ENCODE measurements at regions not wholly inside any gene's neighbourhood (a gene's known extent, or its start where the extent isn't known, plus 50 kb on each side); places are given as distances from the start of the nearest gene placed in this dataset.

DNA sequence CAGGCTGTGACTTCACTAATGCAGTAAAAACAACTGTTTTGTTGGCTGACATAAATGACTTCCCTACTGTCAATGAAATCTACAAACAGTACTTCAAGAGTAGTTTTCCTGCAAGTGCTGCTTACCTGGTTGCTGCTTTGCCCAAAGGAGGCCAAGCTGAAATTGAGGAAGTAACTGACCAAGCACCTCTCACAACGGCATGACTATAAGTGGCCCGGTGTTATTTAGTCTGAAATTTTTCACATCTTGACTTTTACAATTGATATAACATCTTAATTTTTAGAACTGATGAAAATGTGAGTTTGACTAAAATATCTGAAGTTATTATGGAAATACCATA lies 274.9 kb upstream of the NR5A2 start:
- no peak for TF ChIP-seq POLR2AphosphoS5 (IDR thresholded peaks at IDR 0.05; ENCODE audit: low read depth, low read length)
- TF ChIP-seq TAF1 (IDR thresholded peaks at IDR 0.05; ENCODE audit: borderline replicate concordance, insufficient read depth, low read length), result no peak
- no peak for TF ChIP-seq FOXP2 (optimal IDR thresholded peaks at IDR 0.05; ENCODE audit: borderline replicate concordance, extremely low read depth, extremely low read length, insufficient read depth)
- TF ChIP-seq, protein P1, sequence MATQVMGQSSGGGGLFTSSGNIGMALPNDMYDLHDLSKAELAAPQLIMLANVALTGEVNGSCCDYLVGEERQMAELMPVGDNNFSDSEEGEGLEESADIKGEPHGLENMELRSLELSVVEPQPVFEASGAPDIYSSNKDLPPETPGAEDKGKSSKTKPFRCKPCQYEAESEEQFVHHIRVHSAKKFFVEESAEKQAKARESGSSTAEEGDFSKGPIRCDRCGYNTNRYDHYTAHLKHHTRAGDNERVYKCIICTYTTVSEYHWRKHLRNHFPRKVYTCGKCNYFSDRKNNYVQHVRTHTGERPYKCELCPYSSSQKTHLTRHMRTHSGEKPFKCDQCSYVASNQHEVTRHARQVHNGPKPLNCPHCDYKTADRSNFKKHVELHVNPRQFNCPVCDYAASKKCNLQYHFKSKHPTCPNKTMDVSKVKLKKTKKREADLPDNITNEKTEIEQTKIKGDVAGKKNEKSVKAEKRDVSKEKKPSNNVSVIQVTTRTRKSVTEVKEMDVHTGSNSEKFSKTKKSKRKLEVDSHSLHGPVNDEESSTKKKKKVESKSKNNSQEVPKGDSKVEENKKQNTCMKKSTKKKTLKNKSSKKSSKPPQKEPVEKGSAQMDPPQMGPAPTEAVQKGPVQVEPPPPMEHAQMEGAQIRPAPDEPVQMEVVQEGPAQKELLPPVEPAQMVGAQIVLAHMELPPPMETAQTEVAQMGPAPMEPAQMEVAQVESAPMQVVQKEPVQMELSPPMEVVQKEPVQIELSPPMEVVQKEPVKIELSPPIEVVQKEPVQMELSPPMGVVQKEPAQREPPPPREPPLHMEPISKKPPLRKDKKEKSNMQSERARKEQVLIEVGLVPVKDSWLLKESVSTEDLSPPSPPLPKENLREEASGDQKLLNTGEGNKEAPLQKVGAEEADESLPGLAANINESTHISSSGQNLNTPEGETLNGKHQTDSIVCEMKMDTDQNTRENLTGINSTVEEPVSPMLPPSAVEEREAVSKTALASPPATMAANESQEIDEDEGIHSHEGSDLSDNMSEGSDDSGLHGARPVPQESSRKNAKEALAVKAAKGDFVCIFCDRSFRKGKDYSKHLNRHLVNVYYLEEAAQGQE (IDR thresholded peaks at IDR 0.05; ENCODE audit: insufficient read depth in 1 of 2, low read depth in 2 of 2, low read length in 2 of 2), result no peak
- no peak for TF ChIP-seq SIN3A (IDR thresholded peaks at IDR 0.05; ENCODE audit: borderline replicate concordance, insufficient read depth, low read length)

DNA sequence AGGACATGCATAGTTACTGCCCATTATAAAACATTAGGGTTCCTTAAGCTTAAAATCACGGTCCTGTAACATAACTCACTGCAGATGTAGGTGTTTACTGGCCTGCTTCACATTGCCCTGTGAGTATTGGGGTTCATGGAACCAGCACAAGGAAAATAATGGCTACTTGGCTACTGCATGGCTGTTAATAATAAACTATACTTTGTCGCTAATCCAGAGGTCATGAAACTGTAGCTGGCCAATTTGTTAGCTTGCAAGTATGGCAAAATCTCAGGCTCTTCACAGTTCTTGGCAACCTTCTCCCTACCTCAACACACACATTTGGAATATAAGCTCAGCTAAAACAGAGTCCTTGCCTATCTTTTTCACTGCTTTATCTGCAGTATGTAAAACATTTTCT lies 274.0 kb upstream of the NR5A2 start:
- TF ChIP-seq SIN3A (IDR thresholded peaks at IDR 0.05; ENCODE audit: borderline replicate concordance, insufficient read depth, low read length) (no peak), TAF1 (IDR thresholded peaks at IDR 0.05; ENCODE audit: borderline replicate concordance, insufficient read depth, low read length) (no peak), FOXP2 (optimal IDR thresholded peaks at IDR 0.05; ENCODE audit: borderline replicate concordance, extremely low read depth, extremely low read length, insufficient read depth) (no peak)

DNA sequence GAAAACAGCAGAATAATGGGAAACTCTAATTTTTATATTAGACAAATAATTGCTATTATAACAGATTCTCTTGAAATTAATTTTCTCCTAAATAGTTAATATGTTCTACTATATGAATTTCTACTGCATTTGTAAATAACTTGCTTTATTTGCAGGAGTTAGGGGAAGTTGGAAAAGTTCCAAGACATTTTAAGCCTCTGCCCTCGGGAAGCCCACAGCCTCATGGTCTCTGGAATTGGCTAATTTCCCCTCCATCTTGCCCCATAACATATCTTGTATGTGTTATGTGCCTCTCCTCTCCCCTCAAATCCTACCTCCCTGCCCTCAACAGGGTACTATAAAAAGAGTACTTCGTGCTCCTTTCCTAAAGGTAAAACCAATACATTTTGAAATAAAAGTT lies 271.4 kb upstream of the NR5A2 start:
- TF ChIP-seq, protein P1 (IDR thresholded peaks at IDR 0.05; ENCODE audit: insufficient read depth in 1 of 2, low read depth in 2 of 2, low read length in 2 of 2), result no peak
- no peak for TF ChIP-seq POLR2AphosphoS5 (IDR thresholded peaks at IDR 0.05; ENCODE audit: low read depth, low read length)
- no peak for TF ChIP-seq TAF1 (IDR thresholded peaks at IDR 0.05; ENCODE audit: borderline replicate concordance, insufficient read depth, low read length)
- no peak for TF ChIP-seq SIN3A (IDR thresholded peaks at IDR 0.05; ENCODE audit: borderline replicate concordance, insufficient read depth, low read length)
- no peak for TF ChIP-seq FOXP2 (optimal IDR thresholded peaks at IDR 0.05; ENCODE audit: borderline replicate concordance, extremely low read depth, extremely low read length, insufficient read depth)

DNA sequence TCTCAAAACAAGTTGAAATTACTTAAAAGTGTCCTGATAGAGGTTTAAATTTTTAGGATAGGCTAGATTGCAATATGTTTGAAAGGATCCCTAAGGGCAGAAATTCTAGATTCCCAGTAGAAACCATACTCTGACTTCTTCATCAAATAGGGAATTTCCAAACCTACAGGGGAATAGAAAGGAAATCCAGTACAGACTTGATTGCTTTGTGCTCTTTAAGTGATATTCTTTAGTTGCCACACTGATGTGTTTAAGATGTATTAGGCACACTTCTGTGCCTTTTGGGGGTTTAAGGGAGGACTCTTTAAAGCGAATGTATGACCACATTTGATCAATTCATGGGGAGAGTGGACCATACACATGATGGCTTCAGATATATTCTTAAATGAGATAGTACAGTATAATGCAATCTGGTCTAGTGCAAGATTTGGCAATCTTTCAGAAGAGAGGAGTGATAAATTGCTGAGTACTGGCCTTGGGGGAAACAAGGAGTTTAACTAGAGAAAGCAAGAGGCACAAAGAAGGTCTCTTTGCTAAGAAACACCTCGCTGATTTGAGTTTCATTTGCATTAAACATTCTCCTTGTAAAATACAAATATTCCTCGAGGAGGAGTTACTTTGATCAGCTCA lies 268.8 kb upstream of the NR5A2 start:
- TF ChIP-seq SIN3A (IDR thresholded peaks at IDR 0.05; ENCODE audit: borderline replicate concordance, insufficient read depth, low read length), result no peak
- TF ChIP-seq, protein P1 (IDR thresholded peaks at IDR 0.05; ENCODE audit: insufficient read depth in 1 of 2, low read depth in 2 of 2, low read length in 2 of 2), result no peak
- TF ChIP-seq FOXP2 (optimal IDR thresholded peaks at IDR 0.05; ENCODE audit: borderline replicate concordance, extremely low read depth, extremely low read length, insufficient read depth), result no peak
- no peak for TF ChIP-seq TAF1 (IDR thresholded peaks at IDR 0.05; ENCODE audit: borderline replicate concordance, insufficient read depth, low read length)
- TF ChIP-seq POLR2AphosphoS5 (IDR thresholded peaks at IDR 0.05; ENCODE audit: low read depth, low read length), result no peak

DNA sequence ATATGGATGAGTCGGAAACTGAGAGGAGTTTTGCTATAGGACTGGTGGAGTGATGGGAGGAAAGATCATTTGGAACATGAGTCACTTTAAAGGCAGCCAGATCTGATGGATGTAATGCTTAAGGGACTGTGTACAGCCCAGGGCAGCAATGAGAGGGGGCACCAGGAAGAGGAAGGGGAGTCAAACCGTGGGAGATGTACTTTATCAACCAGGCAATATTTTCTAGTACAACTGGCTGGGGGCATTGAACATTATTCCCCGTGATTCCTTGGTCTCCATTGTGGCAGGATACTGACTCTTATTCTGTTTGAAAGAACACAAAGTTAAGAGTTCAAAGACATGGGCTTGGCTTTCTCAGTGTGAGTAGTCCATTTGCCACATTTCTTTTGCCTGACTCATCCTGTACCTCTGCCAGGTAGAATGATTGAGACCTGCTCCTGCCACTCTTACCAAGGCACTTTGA lies 268.2 kb upstream of the NR5A2 start:
- TF ChIP-seq POLR2AphosphoS5 (IDR thresholded peaks at IDR 0.05; ENCODE audit: low read depth, low read length), result no peak
- TF ChIP-seq, protein P1 (IDR thresholded peaks at IDR 0.05; ENCODE audit: insufficient read depth in 1 of 2, low read depth in 2 of 2, low read length in 2 of 2), result no peak
- TF ChIP-seq TAF1 (IDR thresholded peaks at IDR 0.05; ENCODE audit: borderline replicate concordance, insufficient read depth, low read length), result no peak
- TF ChIP-seq SIN3A (IDR thresholded peaks at IDR 0.05; ENCODE audit: borderline replicate concordance, insufficient read depth, low read length), result no peak
- TF ChIP-seq FOXP2 (optimal IDR thresholded peaks at IDR 0.05; ENCODE audit: borderline replicate concordance, extremely low read depth, extremely low read length, insufficient read depth), result no peak

All from PFSK-1 (cell line).